Natural killer cell (primary cell): ENCODE measurements at regions not wholly inside any gene's neighbourhood (a gene's known extent, or its start where the extent isn't known, plus 50 kb on each side); places are given as distances from the start of the nearest gene placed in this dataset.

Experiments
- ATAC-seq, 3 donors: fragments of 150-1000 bp in 2 of 3; fragments of 200-7000 bp in 1 of 3; cut with Tn5 transposase; 1 replicate in 1 of 3; 2 replicates in 2 of 3; pipeline ENCODE4 v1.10.0; 2021; ENCODE audit warnings: mild to moderate bottlenecking in 2 of 3, moderate library complexity in 2 of 3
- DNase-seq, 2 donors: peaks; one replicate each; pipeline versions ENCODE4 v3.0.0 to v3.0.0-alpha.2; 2013 to 2021; ENCODE audit warnings: mixed read lengths in 1 of 2
- H3K27ac ChIP-seq: one replicate; pipeline ENCODE4 v1.5.1; 2013; ENCODE audit warnings: mild to moderate bottlenecking, low read length
- H3K27me3 ChIP-seq: one replicate; pipeline ENCODE4 v1.6.1; 2013; ENCODE audit warnings: low read length; ENCODE audit not compliant: control insufficient read depth, insufficient read depth
- H3K36me3 ChIP-seq: one replicate; pipeline ENCODE4 v1.6.1; 2013; ENCODE audit warnings: low read length; ENCODE audit not compliant: control insufficient read depth, insufficient read depth
- H3K4me1 ChIP-seq: one replicate; pipeline ENCODE4 v1.6.1; 2013; ENCODE audit warnings: low read length; ENCODE audit not compliant: control insufficient read depth, insufficient read depth
- H3K4me3 ChIP-seq: one replicate; pipeline ENCODE4 v1.5.1; 2013; ENCODE audit warnings: low read length
- H3K9me3 ChIP-seq: one replicate; pipeline ENCODE4 v1.6.1; 2013; ENCODE audit warnings: low read length; ENCODE audit not compliant: control insufficient read depth, insufficient read depth
- H3K27ac Mint-ChIP-seq, 2 donors: one replicate each; pipeline ENCODE4 v1.8.0; 2022; ENCODE audit warnings: mild to moderate bottlenecking in 2 of 2, mixed read lengths in 2 of 2, moderate library complexity in 1 of 2
- H3K27me3 Mint-ChIP-seq, 2 donors: one replicate each; pipeline ENCODE4 v1.8.0; 2022; ENCODE audit warnings: low read depth in 2 of 2, mixed read lengths in 2 of 2
- H3K36me3 Mint-ChIP-seq: one replicate; pipeline ENCODE4 v1.8.0; 2022; ENCODE audit warnings: mixed read lengths
- H3K4me1 Mint-ChIP-seq, 2 donors: one replicate each; pipeline ENCODE4 v1.8.0; 2022; ENCODE audit warnings: mixed read lengths in 2 of 2
- H3K4me3 Mint-ChIP-seq: one replicate; pipeline ENCODE4 v1.8.0; 2022; ENCODE audit warnings: mild to moderate bottlenecking, moderate library complexity, mixed read lengths
- H3K9me3 Mint-ChIP-seq, 2 donors: one replicate each; pipeline ENCODE4 v1.8.0; 2022; ENCODE audit warnings: mixed read lengths in 2 of 2
- CTCF ChIP-seq: fragments of 200-600 bp; IDR thresholded peaks from one replicate; pipeline ENCODE4 v1.8.0; 2022; ENCODE audit warnings: antibody characterized with exemption
- WGBS: methylation state at CpG from one replicate; pipeline ENCODE4 v1.1.7; 2013; ENCODE audit warnings: missing lambda C conversion rate; ENCODE audit not compliant: insufficient coverage; 5-methylcytosine and 5-hydroxymethylcytosine counted together
- intact Hi-C: fragments of 100-400 bp; cut with micrococcal nuclease; formaldehyde crosslinking; loops from one replicate; pipeline ENCODE4 v1.14.2; 2022

- 82% methylated on average over 2 of the region's 2 CpGs for WGBS
- no peaks in the 10 kb centered on the region for H3K27me3 ChIP-seq
- H3K36me3 ChIP-seq = no peaks in the 10 kb centered on the region
- H3K27ac Mint-ChIP-seq = no peak overlapping the region
- no peak overlapping the region for H3K4me3 Mint-ChIP-seq
- no peak overlapping the region for H3K27ac ChIP-seq
- no peaks in the 10 kb centered on the region for H3K9me3 Mint-ChIP-seq
- H3K4me1 ChIP-seq = no peaks in the 10 kb centered on the region
- ATAC-seq = no peak
- H3K9me3 ChIP-seq = no peaks in the 10 kb centered on the region
- H3K36me3 Mint-ChIP-seq = no peaks in the 10 kb centered on the region
- H3K27me3 Mint-ChIP-seq = peaks cover 8 to 28% of the 10 kb centered on the region in 2 donors
- H3K4me1 Mint-ChIP-seq = no peaks in the 10 kb centered on the region
- TF ChIP-seq CTCF = no peak
- no peak for DNase-seq
- intact Hi-C loops = no loop called here
- no peak overlapping the region for H3K4me3 ChIP-seq
Observed at GRCh38 chr1:57794078-57794477, 370.2 kb upstream of the DAB1 start.

GRCh38 chr1:57791497-57791896 is 367.6 kb upstream of the DAB1 start:
- Histone ChIP-seq H3K9me3 (no peaks in the 10 kb centered on the region), H3K4me1 (no peaks in the 10 kb centered on the region), H3K36me3 (no peaks in the 10 kb centered on the region), H3K27me3 (no peaks in the 10 kb centered on the region), H3K27ac (no peak overlapping the region), H3K4me3 (no peak overlapping the region)
- Mint-ChIP-seq H3K4me3 (no peak overlapping the region), H3K36me3 (no peaks in the 10 kb centered on the region), H3K27me3 (peaks cover 4 to 6% of the 10 kb centered on the region in 2 donors), H3K27ac (no peak overlapping the region), H3K4me1 (no peaks in the 10 kb centered on the region), H3K9me3 (no peaks in the 10 kb centered on the region)
- TF ChIP-seq CTCF = no peak
- WGBS = 85% methylated on average over 3 of the region's 3 CpGs
- ATAC-seq = no peak
- DNase-seq = no peak
- intact Hi-C loops = no loop called here

GRCh38 chr1:57789936-57790335 is 366.1 kb upstream of the DAB1 start:
- intact Hi-C loops = no loop called here
- Histone ChIP-seq H3K4me1 (no peaks in the 10 kb centered on the region), H3K36me3 (no peaks in the 10 kb centered on the region), H3K27ac (no peak overlapping the region), H3K4me3 (no peak overlapping the region), H3K27me3 (no peaks in the 10 kb centered on the region), H3K9me3 (no peaks in the 10 kb centered on the region)
- Mint-ChIP-seq H3K27me3 (peaks cover 6 to 7% of the 10 kb centered on the region in 2 donors), H3K4me1 (no peaks in the 10 kb centered on the region), H3K27ac (no peak overlapping the region), H3K4me3 (no peak overlapping the region), H3K9me3 (no peaks in the 10 kb centered on the region), H3K36me3 (no peaks in the 10 kb centered on the region)
- 85% methylated on average over 5 of the region's 5 CpGs for WGBS
- DNase-seq (no peak), ATAC-seq (no peak)
- TF ChIP-seq CTCF = no peak

- Mint-ChIP-seq H3K9me3 (no peaks in the 10 kb centered on the region), H3K27me3 (peaks cover 6 to 7% of the 10 kb centered on the region in 2 donors), H3K4me3 (no peak overlapping the region), H3K27ac (no peak overlapping the region), H3K36me3 (no peaks in the 10 kb centered on the region), H3K4me1 (no peaks in the 10 kb centered on the region)
- DNase-seq (no peak), ATAC-seq (no peak)
- H3K4me1 ChIP-seq = no peaks in the 10 kb centered on the region
- H3K4me3 ChIP-seq = no peak overlapping the region
- no peak overlapping the region for H3K27ac ChIP-seq
- WGBS = 22% methylated on average over 1 of the region's 1 CpG
- intact Hi-C loops = no loop called here
- H3K36me3 ChIP-seq = no peaks in the 10 kb centered on the region
- no peaks in the 10 kb centered on the region for H3K27me3 ChIP-seq
- TF ChIP-seq CTCF = no peak
- no peaks in the 10 kb centered on the region for H3K9me3 ChIP-seq
Observed at GRCh38 chr1:57788313-57788712, 364.5 kb upstream of the DAB1 start.
